ENCODE measurements at regions not wholly inside any gene's neighbourhood (a gene's known extent, or its start where the extent isn't known, plus 50 kb on each side); places are given as distances from the start of the nearest gene placed in this dataset.

DNA sequence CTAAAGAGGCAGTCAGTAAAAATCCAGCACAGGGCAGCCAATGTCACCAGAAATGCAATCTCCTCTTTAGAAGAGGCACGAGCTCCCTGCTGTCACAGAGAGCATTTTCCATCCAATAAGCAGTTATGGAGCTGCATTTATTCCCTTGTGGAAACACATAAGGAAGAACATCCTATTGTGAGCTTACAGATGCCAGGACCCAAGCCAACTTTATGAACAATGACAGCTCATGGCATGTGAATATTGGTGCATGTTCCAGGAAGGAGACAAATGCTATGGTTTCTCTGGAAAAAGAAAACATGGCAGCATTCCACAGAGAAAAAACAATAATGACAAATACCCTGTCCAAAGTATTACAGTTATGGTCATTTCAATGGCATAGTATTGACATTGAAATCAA lies 955.6 kb downstream of the UQCRFS1 start:
- DNase-seq = no peak

DNA sequence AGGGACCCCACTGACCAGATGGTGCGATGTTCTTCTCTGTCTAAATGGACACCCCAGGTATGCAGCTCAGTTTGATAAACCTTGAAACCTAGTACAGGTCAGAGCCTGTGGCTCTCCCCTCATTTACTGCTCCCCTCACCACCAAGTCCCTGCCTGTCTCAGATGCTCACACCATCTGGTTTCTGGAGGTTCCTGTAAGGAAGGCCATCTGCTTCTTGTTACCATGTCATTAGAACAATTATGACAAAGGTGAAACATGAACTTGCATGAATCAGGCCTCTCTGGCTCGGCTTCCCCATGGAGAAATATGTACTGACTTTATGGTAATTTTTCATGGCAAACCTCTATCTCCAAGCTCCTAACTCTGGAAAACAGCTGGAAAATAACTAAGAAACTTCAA lies 965.7 kb downstream of the UQCRFS1 start:
- DNase-seq = no peak

- no peak for DNase-seq
Measured at GRCh38 chr19:28245937-28246336, 967.0 kb downstream of the UQCRFS1 start.

- no peak for DNase-seq
Measured at GRCh38 chr19:28244966-28245365, 968.0 kb downstream of the UQCRFS1 start.

DNA sequence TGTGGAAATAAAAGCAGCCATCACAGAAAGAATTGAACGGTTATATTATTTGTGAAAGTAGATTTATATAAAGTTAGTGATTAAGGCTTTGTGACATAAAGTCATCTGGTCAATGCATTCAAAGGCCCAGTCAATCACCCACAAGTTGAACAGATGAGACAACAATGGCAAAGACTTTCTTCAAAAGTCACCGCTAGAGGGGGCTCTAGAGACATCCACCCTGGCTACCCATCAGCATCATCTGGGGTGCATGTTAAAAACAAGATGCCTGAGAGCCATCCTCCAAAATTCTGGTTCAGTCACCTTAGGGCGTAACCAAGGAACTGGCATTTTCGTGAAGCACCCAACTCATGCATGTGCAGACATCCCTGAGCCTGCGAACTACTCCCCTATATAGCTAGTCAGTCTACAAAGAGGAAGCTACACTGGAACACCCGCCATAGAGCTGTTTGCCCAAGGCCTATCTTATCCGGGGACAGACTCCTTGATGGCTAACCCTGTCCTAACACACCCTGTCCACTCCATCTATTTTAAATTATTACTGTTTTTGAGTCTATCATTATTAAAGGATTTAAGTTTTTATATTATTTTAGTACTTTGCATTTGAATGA lies 970.5 kb downstream of the UQCRFS1 start:
- peak in 11 of 58 donors; percentile 0 to 20 (median 2) for DNase-seq

DNA sequence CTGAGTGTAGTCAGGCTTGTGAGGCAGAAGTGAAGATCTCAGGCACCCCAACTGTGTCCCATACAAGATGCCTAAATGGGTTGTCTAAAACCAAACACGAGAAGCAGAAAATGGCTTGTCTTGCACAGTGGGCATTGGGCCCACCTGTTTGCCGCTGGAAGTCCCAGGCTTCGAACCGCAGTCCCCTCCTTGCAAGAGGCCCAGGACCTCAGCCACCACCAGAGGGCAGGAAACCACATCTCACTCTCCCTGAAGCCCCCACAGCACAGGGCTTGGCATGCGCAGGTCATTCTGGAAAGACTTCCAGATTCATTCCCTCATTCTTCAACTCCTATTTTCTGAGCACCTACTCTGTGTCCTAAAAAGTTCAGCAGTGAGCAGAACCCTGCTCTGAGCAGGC lies 973.7 kb downstream of the UQCRFS1 start:
- DNase-seq = no peak

GRCh38 chr19:28238270-28238820 lies 974.6 kb downstream of the UQCRFS1 start:
- DNase-seq = no peak

DNA sequence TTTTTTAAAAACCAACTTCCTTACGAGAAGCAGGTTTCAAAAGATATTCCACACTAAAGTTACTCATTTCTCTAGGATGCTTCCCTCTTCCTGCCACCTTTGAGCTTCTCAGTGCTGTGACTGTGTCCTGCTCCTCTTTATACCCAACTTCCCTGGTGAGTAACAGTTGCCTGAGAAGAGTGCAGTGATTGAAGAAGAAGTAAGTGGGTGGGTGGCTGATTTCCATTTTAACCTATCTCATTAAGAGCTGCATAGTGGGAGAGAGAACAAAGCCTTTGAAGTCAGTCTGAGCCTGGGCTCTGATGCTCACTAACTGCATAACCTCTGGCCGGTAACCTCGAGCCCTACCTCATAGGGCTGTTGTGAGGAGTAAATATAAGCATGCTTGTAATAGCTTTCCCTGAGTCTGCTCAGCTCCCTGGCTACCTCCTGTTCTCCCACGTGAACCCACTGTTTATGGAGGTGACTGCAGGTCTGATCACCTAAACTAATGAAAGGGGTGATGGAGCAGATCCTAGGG lies 977.3 kb downstream of the UQCRFS1 start:
- DNase-seq = no peak

DNA sequence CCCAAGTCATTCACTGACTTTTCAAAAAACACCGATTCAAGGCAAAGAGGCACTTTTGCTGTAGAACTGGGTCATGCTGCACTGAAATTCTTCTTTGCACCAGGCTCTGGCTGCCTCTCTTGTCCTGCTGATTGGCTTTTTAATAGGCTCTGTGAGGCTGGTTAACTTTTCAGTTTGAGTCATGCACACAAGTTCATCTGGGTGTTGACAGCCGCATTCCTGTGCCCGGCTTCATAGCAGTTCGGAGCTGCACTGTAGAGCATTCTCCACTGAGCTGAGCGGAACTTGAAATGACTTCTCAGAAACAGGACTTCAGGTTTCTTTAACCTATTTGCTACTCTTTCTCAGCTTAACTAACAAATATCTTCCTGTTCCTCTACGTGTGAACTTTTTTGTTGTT lies 978.3 kb downstream of the UQCRFS1 start:
- no peak for DNase-seq

DNA sequence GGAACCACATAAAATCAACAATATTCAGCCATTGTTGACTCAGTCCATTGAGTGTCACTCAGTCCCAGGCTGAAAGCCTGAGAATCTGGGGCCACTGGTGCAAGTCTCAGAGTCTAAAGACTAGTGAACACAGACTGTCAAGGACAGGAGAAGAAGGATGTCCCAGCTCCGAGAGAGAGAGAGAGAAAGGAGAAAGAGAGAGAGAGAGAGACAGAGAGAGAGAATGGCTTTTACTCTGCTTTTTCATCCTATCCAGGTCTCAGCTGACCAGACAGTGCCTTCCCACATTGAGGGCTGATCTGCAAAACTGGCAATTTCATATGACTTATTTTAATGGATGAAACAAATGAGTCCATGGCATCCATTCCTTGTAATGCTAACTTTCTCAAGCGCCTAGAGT lies 984.1 kb downstream of the UQCRFS1 start:
- no peak for DNase-seq

GRCh38 chr19:28224441-28224840 lies 988.5 kb downstream of the UQCRFS1 start:
- no peak for DNase-seq

GRCh38 chr19:28221736-28222135 lies 991.2 kb downstream of the UQCRFS1 start:
- no peak for DNase-seq

DNA sequence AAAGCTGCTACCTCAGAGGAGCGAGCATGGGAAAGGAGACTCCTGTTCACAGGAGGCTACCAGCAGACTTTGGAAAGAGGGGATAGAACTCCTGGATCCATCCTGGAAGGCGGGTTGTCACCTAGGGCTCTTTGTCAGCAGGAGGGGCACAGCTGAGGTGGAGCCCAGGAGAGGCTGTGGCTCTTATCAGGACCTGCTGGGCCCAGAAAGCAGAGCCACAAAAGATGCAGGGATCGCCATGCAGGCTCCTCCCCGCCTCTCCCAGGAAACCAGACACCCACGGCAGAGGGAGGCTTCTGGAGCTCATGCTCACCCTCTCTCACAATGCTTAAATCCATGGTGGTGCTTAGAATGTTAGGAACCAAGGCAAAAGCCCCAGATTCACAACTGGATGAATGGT lies 994.2 kb downstream of the UQCRFS1 start:
- DNase-seq = no peak

DNA sequence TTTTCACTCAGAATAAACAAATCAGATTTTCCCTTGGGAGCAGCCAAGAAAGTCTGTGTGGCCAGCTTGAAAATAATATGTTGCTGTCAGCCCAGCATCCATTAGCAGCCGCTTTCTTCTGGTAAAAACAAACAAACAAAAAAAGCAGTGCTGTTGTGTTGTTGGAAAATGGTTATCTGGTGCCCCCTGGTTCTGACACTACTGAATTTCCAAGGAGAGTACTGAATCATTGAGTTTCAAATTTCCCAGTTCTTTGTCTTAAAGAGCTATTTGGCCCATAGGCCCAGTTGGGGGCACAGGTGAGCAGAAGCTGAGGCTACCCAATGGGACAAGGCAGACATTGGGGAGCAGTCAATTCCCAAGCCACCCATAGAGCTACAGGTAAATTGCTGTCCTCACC lies 995.9 kb downstream of the UQCRFS1 start:
- DNase-seq = no peak

DNA sequence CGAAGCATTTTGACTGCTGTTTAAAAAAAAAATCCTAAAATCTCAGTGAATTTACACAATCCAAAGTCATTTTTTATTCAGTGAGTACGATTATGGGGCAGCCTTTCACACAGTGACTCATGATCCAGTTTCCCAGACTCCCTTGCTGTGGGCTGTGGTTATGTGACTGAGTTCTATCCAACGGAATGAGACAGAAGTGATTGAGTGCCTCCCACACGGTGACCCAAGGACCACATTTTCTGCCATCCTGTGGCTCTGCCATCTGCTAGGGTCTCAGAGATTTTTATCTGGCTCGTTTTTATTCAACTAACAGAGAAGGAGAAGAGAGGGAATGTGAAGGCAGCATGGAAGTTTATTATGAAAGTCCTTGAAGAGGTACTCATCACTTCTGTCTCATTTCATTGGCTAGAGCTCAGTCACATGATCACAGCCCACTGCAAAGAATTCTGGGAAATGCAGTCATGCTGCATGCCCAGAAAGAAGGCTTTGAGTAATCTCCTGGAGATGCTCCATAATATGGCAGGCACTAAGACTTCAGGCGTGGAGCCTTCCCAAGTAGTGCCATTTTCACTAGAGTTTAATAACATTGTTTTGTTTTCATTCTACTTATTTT lies 999.4 kb downstream of the UQCRFS1 start:
- no peak for DNase-seq

DNA sequence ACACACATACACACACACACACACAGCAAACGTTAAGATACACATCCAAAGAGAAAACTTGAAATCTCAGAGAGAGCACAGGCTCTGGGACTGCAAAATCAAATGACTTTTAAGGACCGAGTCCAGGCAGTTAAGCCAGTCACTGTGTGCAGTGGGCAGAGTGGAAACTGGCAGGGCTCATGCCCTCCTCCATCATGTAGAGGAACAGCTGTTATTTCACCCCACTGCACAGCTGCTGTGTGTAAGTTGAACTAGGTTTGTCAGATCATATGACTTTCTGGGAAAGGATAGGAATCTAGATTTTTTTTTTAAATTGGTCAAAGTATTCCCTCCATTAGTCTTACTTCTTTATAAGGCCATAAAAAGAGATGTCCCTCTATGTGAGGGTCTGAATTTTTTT lies 1002.1 kb downstream of the UQCRFS1 start:
- no peak for DNase-seq

DNA sequence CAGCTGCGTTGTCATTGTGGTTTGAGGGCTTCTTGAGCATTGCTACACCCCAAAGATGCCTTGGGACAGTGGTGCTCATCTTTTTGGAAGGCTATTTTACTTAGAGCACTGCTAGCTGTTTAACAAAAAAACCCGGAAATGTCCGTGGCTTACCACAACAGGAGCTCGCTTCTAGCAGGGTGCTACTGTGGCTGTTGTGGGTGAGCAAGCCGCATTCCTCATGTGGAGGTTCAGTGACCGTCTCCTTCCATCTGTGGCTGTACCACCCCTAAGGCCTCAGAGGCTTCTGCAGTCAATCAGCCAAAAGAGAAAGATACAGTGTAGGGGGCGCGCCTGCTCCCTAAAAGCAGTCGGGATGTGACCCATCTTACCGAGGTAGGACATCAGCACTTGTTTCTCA lies 1004.2 kb downstream of the UQCRFS1 start:
- no peak for DNase-seq

DNA sequence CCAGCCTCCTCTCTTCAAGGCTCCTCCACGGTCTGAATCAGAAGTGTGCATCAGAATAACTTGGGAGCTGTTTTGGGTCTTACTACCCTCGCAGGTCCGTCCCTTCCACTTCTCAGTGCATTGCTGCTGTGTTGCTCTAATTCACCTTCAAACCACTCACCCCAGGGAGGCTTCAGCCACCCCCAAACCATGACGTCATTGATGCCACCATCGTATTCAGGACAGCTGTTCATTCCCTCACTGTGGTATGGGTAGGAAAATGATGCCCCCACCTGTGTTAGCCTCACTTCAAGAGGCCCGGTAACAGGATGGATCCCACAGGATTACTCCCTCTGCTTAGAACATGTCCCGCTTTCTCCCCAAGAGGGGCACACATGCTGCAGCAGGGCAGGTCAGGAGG lies 1005.7 kb downstream of the UQCRFS1 start:
- no peak for DNase-seq

- DNase-seq = no peak
Measured at GRCh38 chr19:28201462-28201943, 1011.4 kb downstream of the UQCRFS1 start.

DNA sequence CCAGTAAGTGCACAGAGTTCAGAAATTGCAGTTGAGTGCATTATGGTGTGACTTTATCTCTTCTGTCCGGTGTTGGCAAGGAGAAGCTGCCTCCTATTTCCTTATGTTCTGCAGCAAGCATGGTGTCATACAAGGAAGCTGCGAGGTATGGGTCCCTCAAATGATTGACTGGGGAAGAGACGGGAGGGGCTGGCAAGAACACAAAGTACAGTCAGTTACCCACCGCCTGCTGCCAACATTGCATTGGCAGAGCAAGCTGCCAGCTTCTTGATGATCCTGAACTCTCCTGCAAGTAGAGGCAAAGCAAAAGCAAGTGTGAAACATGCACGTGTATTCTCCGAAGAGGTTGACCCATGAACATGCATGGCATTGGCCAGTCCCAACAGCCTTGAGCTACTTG lies 1013.6 kb downstream of the UQCRFS1 start:
- DNase-seq = no peak

DNA sequence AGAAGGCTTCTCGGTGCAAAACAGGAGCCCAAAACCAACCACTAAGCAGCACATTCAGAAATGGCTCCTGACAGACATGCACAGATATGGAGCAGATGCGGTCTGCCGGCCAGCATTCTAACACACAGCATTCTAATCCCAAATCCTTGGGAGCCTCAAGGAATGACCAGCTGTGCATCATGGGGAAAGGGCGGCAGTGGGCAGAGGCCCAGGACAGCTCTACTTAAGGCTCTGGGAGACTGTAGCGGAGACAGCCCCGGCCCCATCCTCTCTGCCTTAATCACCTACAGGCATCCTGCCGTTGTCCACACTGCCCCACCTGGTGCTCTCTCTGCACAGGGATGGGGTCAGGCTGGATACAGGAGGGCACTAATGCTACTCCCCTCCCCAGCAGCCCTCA lies 1016.0 kb downstream of the UQCRFS1 start:
- DNase-seq = no peak

DNA sequence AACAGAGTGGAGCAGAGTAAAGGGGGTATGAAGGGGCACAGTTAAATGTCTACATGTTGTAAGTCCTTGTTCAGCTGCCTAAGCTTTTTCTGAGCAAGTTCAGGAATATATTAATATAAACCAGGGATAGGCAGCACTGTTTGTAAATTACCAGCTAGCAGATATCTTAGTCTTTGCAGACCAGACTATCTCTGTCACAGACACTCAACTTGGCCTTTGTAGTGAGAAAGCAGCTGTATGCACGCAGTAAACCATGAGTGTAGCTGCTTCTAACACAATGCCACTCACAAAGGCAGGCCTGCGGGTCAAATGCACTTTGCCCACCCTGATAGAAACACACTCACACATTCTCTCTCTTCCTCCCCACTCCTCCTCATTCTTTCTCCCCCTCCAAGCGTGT lies 1016.9 kb downstream of the UQCRFS1 start:
- no peak for DNase-seq

DNA sequence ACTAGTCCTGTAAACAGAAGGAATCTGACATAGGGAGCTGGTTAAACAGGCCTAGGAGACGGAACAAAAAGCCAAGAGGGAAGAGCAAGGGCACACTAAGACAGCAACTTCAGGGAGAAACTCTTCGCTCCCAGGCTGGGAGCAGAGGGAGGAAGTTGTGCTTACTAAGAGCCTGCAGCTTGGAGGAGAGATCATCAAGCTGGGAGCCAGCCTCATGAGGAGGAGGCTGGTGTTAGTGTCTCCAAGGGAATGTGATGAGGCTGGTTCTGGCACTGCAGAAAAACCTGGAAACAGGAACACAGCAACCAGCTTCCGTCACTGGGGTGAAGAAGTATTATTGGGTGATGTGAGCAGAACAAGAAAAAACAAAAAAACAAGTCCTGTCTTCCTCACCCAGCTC lies 1027.3 kb downstream of the UQCRFS1 start:
- peak in 22 of 58 donors; percentile 2 to 48 (median 12) for DNase-seq

Measured in anterior cingulate cortex (tissue), 58 donors.